Endothelial cell of umbilical vein (primary cell): ENCODE measurements at regions not wholly inside any gene's neighbourhood (a gene's known extent, or its start where the extent isn't known, plus 50 kb on each side); places are given as distances from the start of the nearest gene placed in this dataset.

Experiments
- BruUV-seq: library from RNA; stranded (reverse); fragments of 400-500 nt; replicated peaks from 2 replicates; lab custom pipeline; 2021; lab: Mats Ljungman, UMichigan
- CTCF ChIA-PET: fragments of 300-600, 350-600 bp; sonication (Branson Sonifier 250); formaldehyde crosslinking; loops from one replicate; lab custom pipeline; 2021; ENCODE audit warnings: antibody characterized with exemption, inconsistent platforms; lab: Charles Lee
- POLR2A ChIA-PET: fragments of 300-600, 350-600 bp; sonication (Branson Sonifier 250); formaldehyde crosslinking; loops from one replicate; lab custom pipeline; 2021; ENCODE audit warnings: antibody characterized with exemption, inconsistent platforms; lab: Charles Lee
- DNase-seq: peaks from one replicate; pipeline ENCODE4 v3.0.0-alpha.2; 2011; ENCODE audit warnings: low read depth, low spot score
- FAIRE-seq: peaks from 2 replicates; lab custom pipeline; 2011; peaks lifted over from hg19 to GRCh38; lab: Jason Lieb, UNC
- H2AFZ ChIP-seq: 2 replicates; pipeline ENCODE4 v1.6.0; 2012; ENCODE audit warnings: low read depth, low read length, control low read depth, inconsistent platforms
- H3K27ac ChIP-seq: 2 replicates; pipeline ENCODE4 v1.5.1; 2011; ENCODE audit warnings: low read depth, mild to moderate bottlenecking, control low read depth, low read length, moderate library complexity; ENCODE audit not compliant: insufficient read depth
- H3K27me3 ChIP-seq, 2 experiments: 2 replicates each; pipeline versions ENCODE4 v1.6.0 to v1.6.1; 2011; ENCODE audit warnings: low read length in 2 of 2, mixed read lengths in 1 of 2; ENCODE audit not compliant: control insufficient read depth in 2 of 2, insufficient read depth in 2 of 2
- H3K36me3 ChIP-seq, 2 experiments: 2 replicates in 1 of 2; 3 replicates in 1 of 2; pipeline ENCODE4 v1.5.1; 2011; ENCODE audit warnings: low read length in 2 of 2, mild to moderate bottlenecking in 1 of 2, moderate library complexity in 1 of 2; ENCODE audit not compliant: control insufficient read depth in 2 of 2, insufficient read depth in 2 of 2; ENCODE audit errors: extremely low read depth in 1 of 2
- H3K4me1 ChIP-seq: 3 replicates; pipeline ENCODE4 v1.5.1; 2011; ENCODE audit warnings: mild to moderate bottlenecking, low read length; ENCODE audit not compliant: control insufficient read depth, insufficient read depth; ENCODE audit errors: extremely low read depth
- H3K4me2 ChIP-seq: 2 replicates; pipeline ENCODE4 v1.6.1; 2011; ENCODE audit warnings: low read length, control low read depth, mixed read lengths; ENCODE audit not compliant: insufficient read depth
- H3K4me3 ChIP-seq, 3 experiments: fragments of 200-600 bp in 1 of 3; sonication (generic), shearing (Covaris generic) in 1 of 3; replicated peaks in 1 of 3; 2 replicates each; pipeline ENCODE4 v1.5.1; 2011 to 2016; ENCODE audit warnings: control low read depth in 3 of 3, low read length in 3 of 3, mild to moderate bottlenecking in 2 of 3, inconsistent platforms in 1 of 3, low read depth in 1 of 3, moderate library complexity in 1 of 3; ENCODE audit not compliant: insufficient read depth in 1 of 3
- H3K79me2 ChIP-seq: 2 replicates; pipeline ENCODE4 v1.6.0; 2012; ENCODE audit warnings: low read length, inconsistent platforms; ENCODE audit not compliant: control insufficient read depth, insufficient read depth
- H3K9ac ChIP-seq: replicated peaks from 2 replicates; pipeline ENCODE3; 2011; ENCODE audit warnings: low read length, control low read depth; ENCODE audit not compliant: insufficient read depth; ENCODE audit errors: extremely low read depth
- H3K9me1 ChIP-seq: replicated peaks from 3 replicates; pipeline ENCODE4 v1.6.0; 2011; ENCODE audit warnings: mild to moderate bottlenecking, low read length; ENCODE audit not compliant: control insufficient read depth, insufficient read depth; ENCODE audit errors: extremely low read depth
- H3K9me3 ChIP-seq: replicated peaks from 2 replicates; pipeline ENCODE4 v1.5.1; 2012; ENCODE audit warnings: low read length, inconsistent platforms; ENCODE audit not compliant: control insufficient read depth, insufficient read depth
- H4K20me1 ChIP-seq: replicated peaks from 2 replicates; pipeline ENCODE3; 2011; ENCODE audit warnings: mild to moderate bottlenecking, low read length; ENCODE audit not compliant: control insufficient read depth, insufficient read depth; ENCODE audit errors: extremely low read depth
- CTCF ChIP-seq, 2 donors: IDR thresholded peaks; 1 replicate in 1 of 2; 2 replicates in 1 of 2; pipeline ENCODE4 v1.5.1; 2011; ENCODE audit warnings: low read length in 2 of 2, mild to moderate bottlenecking in 2 of 2, moderate library complexity in 2 of 2, control low read depth in 1 of 2, inconsistent platforms in 1 of 2, low read depth in 1 of 2; ENCODE audit not compliant: insufficient read depth in 1 of 2; ENCODE audit errors: extremely low read depth in 1 of 2
- EZH2 ChIP-seq: IDR thresholded peaks from 2 replicates; pipeline ENCODE4 v1.6.1; 2012; ENCODE audit warnings: borderline replicate concordance, low read depth, mild to moderate bottlenecking, moderate library complexity, low read length, inconsistent platforms; ENCODE audit not compliant: severe bottlenecking
- FOS ChIP-seq: IDR thresholded peaks from 2 replicates; pipeline ENCODE4 v1.6.1; 2011; ENCODE audit warnings: mild to moderate bottlenecking, low read length, moderate library complexity, borderline replicate concordance; ENCODE audit not compliant: insufficient read depth
- GATA2 ChIP-seq: IDR thresholded peaks from 2 replicates; pipeline ENCODE4 v1.7.0; 2011; ENCODE audit warnings: low read depth, mild to moderate bottlenecking, moderate library complexity, mixed read lengths, low read length; ENCODE audit not compliant: insufficient read length, insufficient read depth
- MAX ChIP-seq: IDR thresholded peaks from 2 replicates; pipeline ENCODE4 v1.6.1; 2011; ENCODE audit not compliant: insufficient read depth, insufficient read length
- MYC ChIP-seq: IDR thresholded peaks from one replicate; pipeline ENCODE4 v1.6.1; 2011; ENCODE audit warnings: mild to moderate bottlenecking, low read depth, low read length
- POLR2AphosphoS5 ChIP-seq: IDR thresholded peaks from 2 replicates; pipeline ENCODE4 v1.6.1; 2012; ENCODE audit warnings: low read depth, mild to moderate bottlenecking, control low read depth, low read length, moderate library complexity; ENCODE audit not compliant: insufficient read depth
- dilution Hi-C: fragments of 300-500 bp; cut with MboI; formaldehyde crosslinking; loops from one replicate; pipeline ENCODE4 v1.15.0; 2019; ENCODE audit warnings: low sequenced_read_pairs; ENCODE audit not compliant: extremely low pct_ligation_motif_present
- intact Hi-C: fragments of 100-400 bp; cut with micrococcal nuclease; formaldehyde crosslinking; loops from one replicate; pipeline ENCODE4 v1.10.0; 2022

GRCh38 chr3:73786321-73786807 lies 161.6 kb upstream of the PDZRN3 start:
- Histone ChIP-seq H3K4me1 (peaks cover 10% of the 10 kb centered on the region), H3K4me3 (no peak overlapping the region), H3K9ac (no peak overlapping the region), H2AFZ (no peak overlapping the region), H3K9me1 (no peaks in the 10 kb centered on the region), H3K36me3 (no peaks in the 10 kb centered on the region), H3K27me3 (no peaks in the 10 kb centered on the region), H3K79me2 (no peaks in the 10 kb centered on the region), H4K20me1 (no peaks in the 10 kb centered on the region), H3K27ac (peak overlapping the region; percentile 38), H3K4me2 (peak overlapping the region; percentile 51), H3K9me3 (no peaks in the 10 kb centered on the region)
- dilution Hi-C loops, result no loop called here
- TF ChIP-seq GATA2 (peak; percentile 87), FOS (peak; percentile 74), CTCF (IDR thresholded peaks at IDR 0.05; ENCODE audit: extremely low read depth in 1 of 2, insufficient read depth in 1 of 2, low read depth in 1 of 2, low read length in 2 of 2) (no peak)
- no peak for FAIRE-seq
- intact Hi-C loops, result no loop called here
- POLR2A ChIA-PET, result no interaction called here
- CTCF ChIA-PET, result no interaction called here
- no TSS peak for BruUV-seq
- peak; percentile 22 for DNase-seq

GRCh38 chr3:73784686-73785392 lies 160.1 kb upstream of the PDZRN3 start:
- Histone ChIP-seq H3K9ac (no peak overlapping the region), H3K36me3 (no peaks in the 10 kb centered on the region), H3K4me2 (no peak overlapping the region), H3K4me3 (no peak overlapping the region), H3K27ac (no peak overlapping the region), H3K9me1 (no peaks in the 10 kb centered on the region), H3K79me2 (no peaks in the 10 kb centered on the region), H2AFZ (no peak overlapping the region), H3K4me1 (peaks cover 10% of the 10 kb centered on the region), H4K20me1 (no peaks in the 10 kb centered on the region), H3K9me3 (no peaks in the 10 kb centered on the region), H3K27me3 (no peaks in the 10 kb centered on the region)
- TF ChIP-seq POLR2AphosphoS5 (no peak), EZH2 (no peak), MAX (no peak), CTCF (IDR thresholded peaks at IDR 0.05; ENCODE audit: extremely low read depth in 1 of 2, insufficient read depth in 1 of 2, low read depth in 1 of 2, low read length in 2 of 2) (no peak), GATA2 (no peak), MYC (no peak)
- POLR2A ChIA-PET, result no interaction called here
- dilution Hi-C loops, result no loop called here
- intact Hi-C loops, result no loop called here
- no TSS peak for BruUV-seq
- CTCF ChIA-PET, result no interaction called here
- no peak for FAIRE-seq
- no peak for DNase-seq
